GM12891 (cell line): ENCODE measurements at regions not wholly inside any gene's neighbourhood (a gene's known extent, or its start where the extent isn't known, plus 50 kb on each side); places are given as distances from the start of the nearest gene placed in this dataset.

Experiments used
- POLR2A ChIP-seq: IDR thresholded peaks from 2 replicates; pipeline ENCODE4 v1.6.1; 2011; ENCODE audit warnings: low read depth, low read length, control low read depth
- POLR2AphosphoS5 ChIP-seq: IDR thresholded peaks from 2 replicates; pipeline ENCODE4 v1.6.1; 2011; ENCODE audit warnings: low read depth, low read length, control low read depth
- TAF1 ChIP-seq: IDR thresholded peaks from 2 replicates; pipeline ENCODE4 v1.6.1; 2011; ENCODE audit warnings: low read depth, low read length, control low read depth

DNA sequence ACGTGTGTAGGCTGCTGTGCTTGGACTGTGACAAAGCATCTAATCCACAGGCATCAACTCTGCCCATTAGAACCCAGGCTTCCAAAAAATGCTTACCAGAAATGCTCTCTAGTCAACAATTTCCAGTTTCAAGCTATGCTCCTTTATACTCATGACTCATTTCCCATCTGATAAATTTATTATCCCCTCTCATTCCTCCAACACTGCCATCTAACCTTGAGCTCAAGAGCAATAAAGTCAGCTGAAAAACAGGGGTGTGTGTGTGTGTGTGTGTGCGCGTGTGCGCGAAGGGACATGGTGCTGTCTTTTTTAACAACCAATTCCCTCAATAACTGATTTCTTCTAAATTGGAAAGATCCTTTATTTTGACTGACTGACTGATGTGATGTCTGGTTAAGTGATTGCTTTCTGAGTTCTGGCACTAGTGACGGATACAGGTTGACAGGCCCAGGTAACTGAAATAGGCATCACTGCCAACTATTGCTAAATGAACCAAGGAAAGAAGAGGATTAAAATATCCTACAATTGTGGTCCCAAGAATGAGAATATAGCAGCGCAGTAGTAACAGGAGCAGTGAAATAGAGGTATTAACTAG, 405.5 kb downstream of the ZNF385D start:
- TF ChIP-seq POLR2AphosphoS5 = no peak
- TF ChIP-seq POLR2A = no peak
- TF ChIP-seq TAF1 = no peak
